ENCODE measurements at regions not wholly inside any gene's neighbourhood (a gene's known extent, or its start where the extent isn't known, plus 50 kb on each side); places are given as distances from the start of the nearest gene placed in this dataset.

DNA sequence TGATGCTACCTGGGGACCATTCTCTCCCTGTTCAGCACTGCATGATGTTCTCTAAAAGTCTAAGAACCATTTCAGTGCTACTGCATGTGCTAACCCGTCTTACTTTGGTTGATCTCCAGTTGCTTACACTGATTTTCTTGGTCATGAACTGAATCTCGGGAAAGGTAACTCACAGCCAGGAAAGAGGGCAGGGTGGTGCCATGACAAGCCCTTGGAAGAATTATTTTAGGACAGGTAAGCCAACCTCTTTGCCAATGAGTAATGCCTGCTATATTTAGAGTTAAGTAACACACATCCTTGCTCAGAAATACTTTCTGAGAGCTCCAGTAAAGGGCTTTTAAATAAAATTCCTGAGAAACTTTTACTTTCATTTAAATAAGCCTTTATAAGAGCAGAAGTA lies 126.7 kb downstream of the ARL4A start:
- TF ChIP-seq, protein P1, sequence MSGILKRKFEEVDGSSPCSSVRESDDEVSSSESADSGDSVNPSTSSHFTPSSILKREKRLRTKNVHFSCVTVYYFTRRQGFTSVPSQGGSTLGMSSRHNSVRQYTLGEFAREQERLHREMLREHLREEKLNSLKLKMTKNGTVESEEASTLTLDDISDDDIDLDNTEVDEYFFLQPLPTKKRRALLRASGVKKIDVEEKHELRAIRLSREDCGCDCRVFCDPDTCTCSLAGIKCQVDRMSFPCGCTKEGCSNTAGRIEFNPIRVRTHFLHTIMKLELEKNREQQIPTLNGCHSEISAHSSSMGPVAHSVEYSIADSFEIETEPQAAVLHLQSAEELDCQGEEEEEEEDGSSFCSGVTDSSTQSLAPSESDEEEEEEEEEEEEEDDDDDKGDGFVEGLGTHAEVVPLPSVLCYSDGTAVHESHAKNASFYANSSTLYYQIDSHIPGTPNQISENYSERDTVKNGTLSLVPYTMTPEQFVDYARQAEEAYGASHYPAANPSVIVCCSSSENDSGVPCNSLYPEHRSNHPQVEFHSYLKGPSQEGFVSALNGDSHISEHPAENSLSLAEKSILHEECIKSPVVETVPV (CRISPR knock-in tag; IDR thresholded peaks at IDR 0.05), result no peak
- TF ChIP-seq ARNTL (CRISPR knock-in tag; IDR thresholded peaks at IDR 0.05; ENCODE audit: borderline replicate concordance, low read depth), result no peak
- TF ChIP-seq PATZ1 (CRISPR knock-in tag; IDR thresholded peaks at IDR 0.05; ENCODE audit: borderline replicate concordance), result no peak
- TF ChIP-seq RARB (CRISPR knock-in tag; IDR thresholded peaks at IDR 0.05), result no peak
- no peak for TF ChIP-seq ZNF565 (CRISPR knock-in tag; conservative IDR thresholded peaks at IDR 0.05; ENCODE audit: low read depth)

Data from SK-N-SH treated with all-trans-retinoic acid at 6 μM for 48 hours (cell line).